ENCODE measurements at regions not wholly inside any gene's neighbourhood (a gene's known extent, or its start where the extent isn't known, plus 50 kb on each side); places are given as distances from the start of the nearest gene placed in this dataset.

DNA sequence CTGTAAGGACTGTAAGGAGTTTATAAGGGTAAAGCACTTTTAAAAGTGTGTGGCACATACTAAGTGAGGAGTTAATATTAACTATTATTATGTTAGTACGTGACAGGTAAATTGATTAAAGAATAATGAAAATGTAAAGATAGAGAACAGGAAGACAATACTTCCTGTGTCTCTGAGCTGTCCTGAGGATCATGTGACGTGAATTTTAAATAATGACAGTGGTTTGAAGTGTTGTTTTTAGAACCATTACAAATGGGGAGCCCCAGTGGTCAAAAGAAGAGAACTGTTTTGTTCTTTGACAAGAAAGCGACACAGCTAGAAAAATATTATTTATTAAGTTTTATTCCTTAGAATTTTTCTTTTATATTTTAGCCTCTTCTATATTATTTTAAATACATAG, 241.2 kb upstream of the STARD13 start:
- no peak for TF ChIP-seq GATA3 (IDR thresholded peaks at IDR 0.05; ENCODE audit: low read depth, low read length)
- no peak for TF ChIP-seq GATA2 (IDR thresholded peaks at IDR 0.05; ENCODE audit: low read depth, low read length)
